ENCODE measurements at regions not wholly inside any gene's neighbourhood (a gene's known extent, or its start where the extent isn't known, plus 50 kb on each side); places are given as distances from the start of the nearest gene placed in this dataset.

DNA sequence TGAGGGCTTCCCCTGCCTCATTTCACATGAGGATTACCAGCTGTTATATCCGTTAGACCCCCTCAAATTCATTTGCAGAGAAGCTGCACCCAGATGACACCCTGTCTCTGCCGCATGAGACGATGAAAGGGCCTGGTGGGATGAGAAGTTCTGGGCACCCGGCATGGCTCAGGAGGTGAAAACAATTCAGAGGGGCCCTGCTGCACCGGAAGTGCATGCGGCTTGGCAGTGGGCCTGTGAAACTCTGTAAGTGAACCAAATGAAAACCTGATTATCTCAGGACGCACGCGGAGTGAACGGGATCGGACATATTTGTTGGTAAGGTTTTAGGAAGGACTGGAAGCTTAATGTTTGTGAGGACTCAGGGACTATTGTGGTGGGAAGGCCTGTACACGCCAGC lies 511.2 kb downstream of the TCERG1L start:
- H3K27ac Mint-ChIP-seq = no peak overlapping the region
- H3K9me3 Mint-ChIP-seq = peaks cover 0 to 6% (median 1%) of the 10 kb centered on the region in 3 donors
- H3K36me3 Mint-ChIP-seq = no peaks in the 10 kb centered on the region
- no peaks in the 10 kb centered on the region for H3K4me1 Mint-ChIP-seq
- H3K4me3 Mint-ChIP-seq = no peak overlapping the region
- H3K27me3 Mint-ChIP-seq = no peaks in the 10 kb centered on the region

DNA sequence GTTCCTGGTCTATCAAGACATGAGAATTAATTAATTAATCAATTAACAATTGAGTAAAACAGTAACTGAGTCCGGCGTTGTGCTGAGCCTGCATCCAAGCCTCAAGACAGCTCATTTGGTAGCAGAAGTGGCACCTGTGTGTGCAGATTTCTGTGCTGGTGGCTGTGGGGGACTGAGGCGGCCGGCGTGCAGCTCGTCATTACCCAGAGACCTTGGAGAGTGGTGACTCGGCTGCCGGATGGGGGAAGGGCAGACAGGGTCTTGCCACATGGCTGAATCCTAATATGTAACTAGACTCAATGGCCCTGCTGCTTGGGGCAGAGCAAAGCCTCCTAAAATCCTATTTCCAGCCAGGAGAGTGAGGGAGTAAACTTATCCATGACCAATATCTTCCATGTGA lies 510.2 kb downstream of the TCERG1L start:
- no peak overlapping the region for H3K27ac Mint-ChIP-seq
- H3K36me3 Mint-ChIP-seq = no peaks in the 10 kb centered on the region
- H3K27me3 Mint-ChIP-seq = no peaks in the 10 kb centered on the region

DNA sequence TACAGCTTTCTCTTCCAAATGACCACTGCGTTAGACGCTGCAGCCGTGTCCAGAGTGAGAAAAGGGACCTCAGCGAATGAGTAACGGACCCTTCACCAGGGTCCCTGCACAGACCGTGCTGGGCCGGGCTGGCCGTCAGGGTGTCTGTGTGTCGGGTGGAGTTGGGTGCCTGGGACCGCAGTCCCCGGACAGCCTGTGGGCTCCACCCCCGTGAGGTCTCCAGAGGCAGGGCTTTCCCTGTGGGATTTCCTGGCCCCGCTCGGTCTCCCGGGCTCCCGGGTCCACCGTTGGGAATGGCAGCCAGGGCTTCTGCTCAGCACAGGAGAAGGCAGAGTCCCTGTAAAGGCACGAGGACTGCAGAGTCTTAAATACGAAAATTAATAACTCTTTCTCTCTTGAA lies 509.7 kb downstream of the TCERG1L start:
- Mint-ChIP-seq H3K36me3 (no peaks in the 10 kb centered on the region), H3K27ac (no peak overlapping the region), H3K4me1 (no peaks in the 10 kb centered on the region), H3K4me3 (no peak overlapping the region), H3K9me3 (peaks cover 0 to 6% (median 4%) of the 10 kb centered on the region in 3 donors), H3K27me3 (no peaks in the 10 kb centered on the region)

More for the DNA sequence above, 510.2 kb downstream of the TCERG1L start:
- Mint-ChIP-seq H3K9me3 (peaks cover 0 to 6% (median 4%) of the 10 kb centered on the region in 3 donors), H3K4me1 (no peaks in the 10 kb centered on the region), H3K4me3 (no peak overlapping the region)

DNA sequence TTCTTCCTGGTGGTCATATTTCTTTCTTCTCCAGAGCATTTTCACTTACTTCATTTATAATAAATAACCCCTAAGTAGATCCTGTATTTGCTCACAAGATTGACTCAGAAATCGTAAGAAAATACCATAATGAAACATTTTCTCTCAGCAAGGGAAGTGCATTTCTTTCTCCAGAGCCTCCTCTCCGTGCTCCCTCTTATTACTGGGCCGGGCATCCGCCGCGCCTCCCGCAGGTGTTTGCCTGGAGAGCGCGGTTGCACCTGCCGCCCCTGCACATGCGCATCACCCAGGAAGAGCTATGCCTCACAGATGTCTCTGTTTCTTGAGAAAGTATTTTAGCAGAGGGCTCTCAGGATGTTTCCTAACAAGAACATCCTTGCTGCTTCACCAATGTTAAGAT lies 509.2 kb downstream of the TCERG1L start:
- H3K36me3 Mint-ChIP-seq = no peaks in the 10 kb centered on the region
- H3K27ac Mint-ChIP-seq = no peak overlapping the region
- H3K4me3 Mint-ChIP-seq = no peak overlapping the region
- H3K9me3 Mint-ChIP-seq = peaks cover 0 to 6% (median 3%) of the 10 kb centered on the region in 3 donors
- H3K4me1 Mint-ChIP-seq = no peaks in the 10 kb centered on the region
- no peaks in the 10 kb centered on the region for H3K27me3 Mint-ChIP-seq

DNA sequence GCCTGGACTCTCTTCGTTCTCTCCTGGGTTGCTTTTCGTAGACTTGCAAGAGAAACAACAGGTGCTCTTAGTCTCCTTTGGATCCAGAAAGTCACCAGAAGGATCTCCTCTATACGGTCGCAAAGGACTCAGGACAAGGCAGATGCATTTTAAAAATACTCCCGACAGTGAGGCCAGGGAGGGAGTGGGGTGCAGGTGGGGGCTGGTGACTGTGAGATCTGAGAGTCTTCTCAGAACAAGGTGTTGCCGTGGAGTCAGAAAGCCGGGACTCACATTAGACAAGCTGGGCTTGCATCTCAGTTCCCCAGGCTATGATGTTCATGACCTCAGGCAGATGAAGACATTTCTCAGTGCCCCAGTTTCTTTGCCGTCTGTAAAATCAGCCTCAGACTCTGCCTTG lies 507.2 kb downstream of the TCERG1L start:
- peaks cover 0 to 6% (median 3%) of the 10 kb centered on the region in 3 donors for H3K9me3 Mint-ChIP-seq
- no peaks in the 10 kb centered on the region for H3K27me3 Mint-ChIP-seq
- no peak overlapping the region for H3K27ac Mint-ChIP-seq
- H3K4me1 Mint-ChIP-seq = no peaks in the 10 kb centered on the region
- no peak overlapping the region for H3K4me3 Mint-ChIP-seq
- H3K36me3 Mint-ChIP-seq = no peaks in the 10 kb centered on the region

DNA sequence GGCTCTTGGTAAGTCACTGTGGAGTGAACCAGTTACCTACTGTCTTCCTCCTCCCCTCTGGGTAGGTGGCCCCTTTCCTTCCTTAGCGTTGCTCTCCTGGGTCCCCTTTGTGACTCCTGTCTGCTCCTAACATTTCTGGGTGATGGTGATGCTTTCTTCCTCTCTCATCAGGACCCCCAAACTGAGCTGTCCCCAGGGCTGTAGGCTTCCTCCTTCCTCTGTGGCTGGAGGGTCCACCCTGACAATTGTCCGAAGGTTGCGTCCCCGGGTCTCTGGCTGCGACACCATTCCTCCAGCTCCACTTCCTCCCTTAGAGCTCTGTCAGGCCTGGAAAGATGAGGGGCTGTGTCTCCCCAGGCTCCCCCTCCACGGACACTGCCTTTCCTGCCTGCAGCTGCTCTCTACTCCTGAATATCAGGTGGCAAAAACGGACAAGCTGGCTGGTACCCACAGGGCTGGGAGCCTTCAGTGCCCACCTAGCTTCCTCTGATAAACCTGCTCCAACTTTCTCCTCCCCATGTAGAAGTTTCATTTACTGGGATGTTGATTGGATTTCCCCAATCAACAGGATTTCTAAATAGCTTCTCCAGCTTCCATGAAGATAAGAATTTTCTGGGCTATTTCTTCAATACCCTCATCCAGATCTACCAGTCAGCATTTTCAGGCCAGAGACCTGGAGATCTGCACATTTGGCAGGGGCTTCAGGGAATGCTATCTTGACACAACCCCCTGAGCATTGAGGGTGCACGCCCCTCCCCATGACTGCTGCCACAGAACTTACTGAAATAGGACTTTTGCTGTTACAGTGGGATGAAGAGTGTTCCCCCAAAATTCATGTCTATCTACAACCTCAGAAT lies 506.5 kb downstream of the TCERG1L start:
- Mint-ChIP-seq H3K27ac (no peak overlapping the region), H3K4me1 (no peaks in the 10 kb centered on the region), H3K36me3 (no peaks in the 10 kb centered on the region), H3K27me3 (no peaks in the 10 kb centered on the region), H3K9me3 (peaks cover 0 to 6% (median 3%) of the 10 kb centered on the region in 3 donors), H3K4me3 (no peak overlapping the region)

DNA sequence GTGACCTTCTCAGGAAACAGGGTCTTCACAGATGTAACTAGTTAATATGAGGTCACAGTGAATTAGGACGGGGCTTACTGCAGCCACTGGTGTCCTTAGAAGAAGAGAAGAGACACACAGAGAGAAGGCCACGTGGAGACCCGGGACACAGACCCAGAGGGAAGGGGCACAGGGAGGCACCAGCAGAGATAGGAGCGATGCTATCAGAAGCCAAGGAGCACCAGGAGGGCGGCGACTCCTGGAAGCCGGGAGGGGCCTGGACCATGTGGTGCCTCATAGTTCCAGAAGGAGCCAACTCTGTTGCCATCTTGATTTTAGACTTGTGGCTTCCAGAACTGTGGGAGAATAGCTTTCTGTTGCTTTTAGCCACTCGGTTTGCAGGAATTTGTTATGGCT lies 505.9 kb downstream of the TCERG1L start:
- Mint-ChIP-seq H3K4me3 (no peak overlapping the region), H3K27me3 (no peaks in the 10 kb centered on the region), H3K27ac (no peak overlapping the region), H3K36me3 (no peaks in the 10 kb centered on the region), H3K4me1 (no peaks in the 10 kb centered on the region), H3K9me3 (peaks cover 0 to 6% (median 3%) of the 10 kb centered on the region in 3 donors)

DNA sequence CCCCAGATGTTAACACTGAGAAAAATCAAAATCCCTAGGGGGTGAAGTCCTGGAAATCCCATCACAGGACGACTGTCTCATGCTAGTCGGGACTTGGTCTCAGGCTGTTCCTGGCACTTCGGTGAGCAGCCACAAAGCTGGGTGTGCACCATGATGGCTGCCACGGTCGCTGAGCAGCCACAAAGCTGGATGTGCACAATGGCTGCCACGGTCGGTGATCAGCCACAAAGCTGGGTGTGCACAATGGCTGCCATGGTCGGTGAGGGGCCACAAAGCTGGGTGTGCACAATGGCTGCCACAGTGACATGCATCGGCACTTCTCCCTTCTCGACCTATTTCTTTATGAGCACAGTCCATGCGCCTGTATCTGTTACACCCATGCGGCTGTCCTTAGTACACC lies 505.1 kb downstream of the TCERG1L start:
- Mint-ChIP-seq H3K27ac (no peak overlapping the region), H3K9me3 (peaks cover 0 to 6% (median 3%) of the 10 kb centered on the region in 3 donors), H3K36me3 (no peaks in the 10 kb centered on the region), H3K4me1 (no peaks in the 10 kb centered on the region), H3K27me3 (no peaks in the 10 kb centered on the region), H3K4me3 (no peak overlapping the region)

DNA sequence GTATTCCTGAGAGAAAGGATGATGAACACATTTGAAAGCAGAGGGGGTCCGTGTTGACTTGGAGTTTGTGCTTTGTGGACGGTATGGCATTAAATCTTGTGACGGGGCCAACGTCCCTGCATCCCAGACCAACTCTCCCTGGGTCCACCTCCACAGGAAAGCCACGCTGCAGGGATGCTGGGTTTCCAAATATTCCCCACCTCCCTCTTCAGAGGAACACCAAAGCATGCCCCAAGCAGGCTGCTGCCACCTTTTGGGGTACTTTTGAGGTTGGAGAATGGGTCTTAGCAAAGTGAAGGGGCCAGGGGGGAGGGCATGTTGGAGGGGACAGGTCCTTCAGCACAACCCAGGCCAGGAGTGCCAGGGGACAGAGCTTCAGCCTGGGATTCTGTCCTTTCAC lies 504.4 kb downstream of the TCERG1L start:
- Mint-ChIP-seq H3K4me1 (no peaks in the 10 kb centered on the region), H3K27me3 (no peaks in the 10 kb centered on the region), H3K4me3 (no peak overlapping the region), H3K27ac (no peak overlapping the region), H3K36me3 (no peaks in the 10 kb centered on the region), H3K9me3 (peaks cover 0 to 6% (median 3%) of the 10 kb centered on the region in 3 donors)

DNA sequence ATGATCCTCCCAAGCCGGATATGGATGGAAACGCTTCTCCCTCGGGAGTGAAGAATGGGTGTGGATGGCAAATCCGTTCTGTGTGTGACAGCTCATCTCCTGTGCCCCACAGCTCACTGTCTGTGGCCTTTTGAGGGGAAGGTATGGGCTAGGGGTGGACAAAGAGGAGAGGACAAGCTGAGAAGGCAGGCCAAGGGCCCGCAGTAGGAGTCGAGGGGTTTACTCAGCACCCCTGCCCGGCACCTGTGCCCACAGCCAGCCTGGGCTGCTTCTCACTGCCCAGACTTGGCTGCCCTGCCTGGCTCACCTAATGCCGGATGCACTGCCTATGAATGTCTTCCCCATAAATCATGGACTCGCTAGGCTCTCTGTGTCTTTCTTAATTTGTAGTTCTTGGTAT lies 503.8 kb downstream of the TCERG1L start:
- Mint-ChIP-seq H3K9me3 (peaks cover 0 to 6% (median 3%) of the 10 kb centered on the region in 3 donors), H3K36me3 (no peaks in the 10 kb centered on the region), H3K4me1 (no peaks in the 10 kb centered on the region), H3K4me3 (no peak overlapping the region), H3K27ac (no peak overlapping the region), H3K27me3 (no peaks in the 10 kb centered on the region)

DNA sequence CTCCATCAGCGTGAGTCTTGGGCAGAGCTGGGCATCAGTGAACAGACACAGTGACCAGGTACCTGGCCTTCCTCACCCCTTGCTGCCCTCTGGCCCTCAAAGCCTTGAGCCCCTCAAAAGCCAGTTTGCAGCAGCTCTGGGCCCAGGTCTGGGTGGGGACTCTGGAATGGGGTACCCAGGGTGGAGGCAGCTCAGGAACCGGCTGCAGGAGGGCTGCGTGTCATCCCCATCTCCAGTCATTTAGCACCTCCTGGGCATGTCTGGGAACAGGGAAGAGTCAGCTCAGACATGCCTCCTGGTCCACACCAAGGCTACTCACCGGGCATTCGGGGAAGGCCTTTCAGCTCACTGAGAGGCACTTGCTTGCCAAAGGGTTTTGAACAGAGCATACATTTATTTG lies 503.3 kb downstream of the TCERG1L start:
- no peaks in the 10 kb centered on the region for H3K4me1 Mint-ChIP-seq
- no peak overlapping the region for H3K4me3 Mint-ChIP-seq
- H3K27ac Mint-ChIP-seq = no peak overlapping the region
- H3K36me3 Mint-ChIP-seq = no peaks in the 10 kb centered on the region
- peaks cover 0 to 6% (median 3%) of the 10 kb centered on the region in 3 donors for H3K9me3 Mint-ChIP-seq
- H3K27me3 Mint-ChIP-seq = no peaks in the 10 kb centered on the region

DNA sequence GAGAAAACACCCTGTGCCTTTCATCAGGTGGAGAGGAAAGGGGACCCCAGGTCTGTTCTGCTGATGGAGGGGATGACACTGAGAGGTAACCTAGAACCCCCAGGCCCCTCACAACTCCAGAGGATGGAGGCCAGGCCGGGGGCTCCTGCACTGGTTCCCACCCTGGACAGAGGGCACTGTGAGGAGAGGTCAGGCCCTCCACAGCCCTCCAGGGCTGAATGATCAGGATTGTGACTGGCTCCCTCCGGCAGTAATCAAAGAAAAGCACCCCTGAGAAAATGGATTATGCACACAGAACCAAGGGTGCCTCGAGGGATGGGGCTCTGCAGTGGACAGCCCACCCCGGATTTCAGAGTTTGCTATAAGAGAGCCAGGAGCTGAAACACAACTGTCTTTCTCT lies 502.8 kb downstream of the TCERG1L start:
- no peak overlapping the region for H3K27ac Mint-ChIP-seq
- H3K36me3 Mint-ChIP-seq = no peaks in the 10 kb centered on the region
- H3K27me3 Mint-ChIP-seq = no peaks in the 10 kb centered on the region
- H3K4me3 Mint-ChIP-seq = no peak overlapping the region
- H3K4me1 Mint-ChIP-seq = no peaks in the 10 kb centered on the region
- peaks cover 1 to 8% (median 3%) of the 10 kb centered on the region in 3 donors for H3K9me3 Mint-ChIP-seq

DNA sequence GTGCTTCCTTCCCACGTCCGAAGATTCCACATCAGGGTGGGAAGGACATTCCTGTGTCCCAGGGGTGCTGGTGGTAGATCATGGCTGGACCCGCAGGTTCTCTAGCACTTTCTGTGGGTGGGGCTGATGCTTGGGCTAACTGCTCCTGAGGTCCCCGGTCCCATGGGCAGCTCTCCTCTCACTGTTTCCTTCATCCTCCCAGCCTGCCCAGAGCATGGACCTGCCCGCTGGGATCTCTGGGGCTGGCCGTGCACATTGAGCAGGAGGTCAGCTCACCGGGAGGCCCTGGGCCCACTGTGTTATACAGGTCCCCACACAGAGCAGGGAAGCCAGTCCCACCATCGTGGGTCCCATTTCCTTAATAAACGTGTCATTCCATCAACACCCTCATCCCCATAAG lies 502.3 kb downstream of the TCERG1L start:
- Mint-ChIP-seq H3K4me1 (no peaks in the 10 kb centered on the region), H3K27ac (no peak overlapping the region), H3K36me3 (no peaks in the 10 kb centered on the region), H3K9me3 (peaks cover 2 to 9% (median 3%) of the 10 kb centered on the region in 3 donors), H3K4me3 (no peak overlapping the region), H3K27me3 (no peaks in the 10 kb centered on the region)

DNA sequence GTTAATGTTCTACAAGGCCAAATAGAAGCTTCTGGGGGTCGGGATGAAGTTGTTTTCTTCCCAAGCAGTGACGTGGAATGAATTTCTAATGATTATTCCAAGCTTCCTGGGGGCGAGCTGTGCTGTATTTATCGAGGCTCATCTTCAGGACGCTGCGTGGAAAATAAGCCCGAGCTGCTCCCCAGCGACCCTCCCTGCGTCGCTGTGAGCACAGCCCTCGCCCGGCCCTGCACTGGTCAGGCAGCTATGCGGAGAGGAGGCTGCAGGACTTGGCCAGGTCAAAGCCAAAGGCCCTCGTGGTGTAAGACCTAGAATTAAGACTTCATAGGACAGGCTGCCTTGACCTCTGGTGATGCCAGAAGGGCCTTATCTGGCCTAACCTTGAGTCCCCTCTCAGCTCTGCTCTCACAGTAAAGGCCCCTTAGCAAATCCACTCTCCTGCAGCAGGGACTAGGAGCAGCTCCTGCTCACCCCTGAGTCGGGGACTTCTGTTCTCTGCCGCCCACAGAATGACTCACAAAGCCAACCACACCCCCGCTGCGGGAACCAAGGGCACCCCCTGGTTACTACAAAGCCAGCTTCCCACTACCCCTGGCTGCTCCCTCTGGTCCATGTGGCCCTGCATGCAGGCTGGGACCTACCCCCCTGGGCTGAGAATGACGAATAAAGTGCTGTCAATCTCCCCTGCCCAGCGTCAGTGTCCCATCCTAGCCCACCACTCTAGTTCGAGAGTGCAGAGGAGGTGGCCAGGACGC lies 501.6 kb downstream of the TCERG1L start:
- peaks cover 2 to 4% (median 3%) of the 10 kb centered on the region in 3 donors for H3K9me3 Mint-ChIP-seq
- peaks cover 0 to 2% (median 0%) of the 10 kb centered on the region in 3 donors for H3K4me1 Mint-ChIP-seq
- no peak overlapping the region for H3K4me3 Mint-ChIP-seq
- no peak overlapping the region for H3K27ac Mint-ChIP-seq
- no peaks in the 10 kb centered on the region for H3K27me3 Mint-ChIP-seq
- H3K36me3 Mint-ChIP-seq = no peaks in the 10 kb centered on the region

DNA sequence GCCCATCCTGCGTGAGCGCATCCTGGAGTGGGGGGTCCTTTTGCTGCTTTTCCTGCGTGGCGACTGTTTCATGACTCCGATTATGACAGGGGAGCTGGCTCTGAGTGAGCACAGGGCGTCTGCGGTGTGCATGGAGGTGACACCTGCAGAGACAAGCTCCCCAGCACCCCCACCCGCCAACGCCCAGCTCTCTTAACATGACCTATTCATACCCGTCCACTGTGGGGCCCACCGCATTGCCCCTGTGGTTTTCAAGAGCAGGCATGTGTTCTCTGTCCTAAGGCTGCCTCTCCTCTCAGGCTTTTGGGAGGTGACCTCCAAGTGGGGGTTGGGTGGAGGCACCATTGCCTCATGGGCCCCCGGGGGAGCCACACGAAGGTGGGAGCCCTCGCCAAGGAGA lies 500.7 kb downstream of the TCERG1L start:
- Mint-ChIP-seq H3K4me1 (peaks cover 0 to 2% (median 0%) of the 10 kb centered on the region in 3 donors), H3K27ac (no peak overlapping the region), H3K36me3 (no peaks in the 10 kb centered on the region), H3K9me3 (peaks cover 0 to 4% (median 2%) of the 10 kb centered on the region in 3 donors), H3K4me3 (no peak overlapping the region), H3K27me3 (no peaks in the 10 kb centered on the region)
